ENCODE measurements at regions not wholly inside any gene's neighbourhood (a gene's known extent, or its start where the extent isn't known, plus 50 kb on each side); places are given as distances from the start of the nearest gene placed in this dataset.

DNA sequence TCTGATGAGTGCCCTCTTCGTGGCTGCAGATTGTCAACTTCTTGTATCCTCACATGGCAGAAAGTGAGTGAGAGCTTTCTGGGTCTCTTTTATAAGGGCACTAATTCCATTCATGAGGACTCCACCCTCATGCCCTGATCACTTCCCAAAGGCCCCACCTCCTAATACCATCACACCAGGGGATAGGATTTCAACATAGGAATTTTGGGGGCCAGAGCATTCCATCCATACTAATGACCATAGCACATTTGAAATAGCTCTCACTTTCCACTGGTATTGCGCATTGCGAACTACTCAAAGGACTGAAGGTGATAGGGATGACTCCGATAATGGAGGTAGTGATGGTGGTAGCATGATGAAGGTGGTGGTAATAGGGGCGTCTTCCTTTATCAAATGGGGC lies 324.3 kb downstream of the PRL start:
- H4K5ac ChIP-seq (ENCODE audit: insufficient read length, low read depth, low read length), result no peak overlapping the region
- Mint-ChIP-seq H3K4me1 (peaks cover 20 to 34% of the 10 kb centered on the region in 2 experiments), H3K27ac (peak overlapping the region in 1 of 3 experiments; percentile 46; a peak in 1 of 7 replicates), H3K27me3 (ENCODE audit: low read depth) (no peaks in the 10 kb centered on the region), H3K4me3 (no peak overlapping the region), H3K36me3 (ENCODE audit: insufficient read depth in 1 of 3, low read depth in 3 of 3) (peaks cover 9 to 31% (median 24%) of the 10 kb centered on the region in 3 experiments; a peak in 6 of 7 replicates), H3K9me3 (peaks cover 4 to 10% of the 10 kb centered on the region in 2 experiments; a peak in 4 of 5 replicates)
- H3K4me2 ChIP-seq (ENCODE audit: insufficient read depth, insufficient read length, low read length), result no peak overlapping the region
- no peaks in the 10 kb centered on the region for H3K79me1 ChIP-seq (ENCODE audit: insufficient read depth, low read depth, low read length, poor library complexity, severe bottlenecking)
- no peak for DNase-seq
- H3T11ph ChIP-seq (ENCODE audit: low read length), result no peak overlapping the region
- H3K56ac ChIP-seq (ENCODE audit: insufficient read length, low read depth, low read length), result no peak overlapping the region
- H2BK5ac ChIP-seq (ENCODE audit: insufficient read length, low read length), result no peak overlapping the region
- no peak overlapping the region for H2AFZ ChIP-seq (ENCODE audit: low read length)
- peaks cover 4% of the 10 kb centered on the region; the same call in 1 of the 2 replicates for H3K79me2 ChIP-seq (ENCODE audit: insufficient read depth, low read length)
- H3K23ac ChIP-seq (ENCODE audit: insufficient read length, low read depth, low read length), result no peak overlapping the region
- no peak overlapping the region for H3K9ac ChIP-seq (ENCODE audit: extremely low read depth, insufficient read length, low read length)
- no peak overlapping the region for H3K18ac ChIP-seq (ENCODE audit: insufficient read length, low read depth, low read length)
- no peaks in the 10 kb centered on the region for H4K20me1 ChIP-seq (ENCODE audit: control insufficient read depth, insufficient read depth, insufficient read length)
- no CpG with 5 or more reads among the region's 5 CpGs for WGBS (ENCODE audit: extremely low coverage, insufficient read length, low lambda C conversion rate)
- H3K23me2 ChIP-seq (ENCODE audit: insufficient read length, low read depth, low read length, poor library complexity, severe bottlenecking), result no peaks in the 10 kb centered on the region
- no peak overlapping the region for H2BK120ac ChIP-seq (ENCODE audit: low read depth, low read length, poor library complexity, severe bottlenecking)
- H3K4ac ChIP-seq (ENCODE audit: low read depth, low read length), result no peak overlapping the region
- no peaks in the 10 kb centered on the region for H3K9me3 ChIP-seq (ENCODE audit: control insufficient read depth, low read depth, low read length)
- no peak overlapping the region for H3K27ac ChIP-seq (ENCODE audit: insufficient read length, low read depth, low read length)
- H4K91ac ChIP-seq (ENCODE audit: insufficient read length, low read depth, low read length), result no peak overlapping the region
- H2BK15ac ChIP-seq (ENCODE audit: low read depth, low read length), result no peak overlapping the region
- no peaks in the 10 kb centered on the region for H3K27me3 ChIP-seq (ENCODE audit: insufficient read depth, low read length)
- H3K4me1 ChIP-seq (ENCODE audit: insufficient read depth, low read length), result no peaks in the 10 kb centered on the region; the same call in 1 of the 2 replicates
- no peak overlapping the region for H2BK12ac ChIP-seq (ENCODE audit: insufficient read length, low read depth, low read length)
- H2AK5ac ChIP-seq (ENCODE audit: insufficient read length, low read length), result no peak overlapping the region
- H4K8ac ChIP-seq (replicated peaks; ENCODE audit: insufficient read length, low read depth, low read length), result no peak overlapping the region
- H2BK20ac ChIP-seq (ENCODE audit: low read depth, low read length, poor library complexity, severe bottlenecking), result no peak overlapping the region
- TF ChIP-seq, protein P1, sequence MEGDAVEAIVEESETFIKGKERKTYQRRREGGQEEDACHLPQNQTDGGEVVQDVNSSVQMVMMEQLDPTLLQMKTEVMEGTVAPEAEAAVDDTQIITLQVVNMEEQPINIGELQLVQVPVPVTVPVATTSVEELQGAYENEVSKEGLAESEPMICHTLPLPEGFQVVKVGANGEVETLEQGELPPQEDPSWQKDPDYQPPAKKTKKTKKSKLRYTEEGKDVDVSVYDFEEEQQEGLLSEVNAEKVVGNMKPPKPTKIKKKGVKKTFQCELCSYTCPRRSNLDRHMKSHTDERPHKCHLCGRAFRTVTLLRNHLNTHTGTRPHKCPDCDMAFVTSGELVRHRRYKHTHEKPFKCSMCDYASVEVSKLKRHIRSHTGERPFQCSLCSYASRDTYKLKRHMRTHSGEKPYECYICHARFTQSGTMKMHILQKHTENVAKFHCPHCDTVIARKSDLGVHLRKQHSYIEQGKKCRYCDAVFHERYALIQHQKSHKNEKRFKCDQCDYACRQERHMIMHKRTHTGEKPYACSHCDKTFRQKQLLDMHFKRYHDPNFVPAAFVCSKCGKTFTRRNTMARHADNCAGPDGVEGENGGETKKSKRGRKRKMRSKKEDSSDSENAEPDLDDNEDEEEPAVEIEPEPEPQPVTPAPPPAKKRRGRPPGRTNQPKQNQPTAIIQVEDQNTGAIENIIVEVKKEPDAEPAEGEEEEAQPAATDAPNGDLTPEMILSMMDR (conservative IDR thresholded peaks at IDR 0.05), result no peak
- no peak overlapping the region for H3K14ac ChIP-seq (ENCODE audit: insufficient read depth, low read length)
